ENCODE measurements at regions not wholly inside any gene's neighbourhood (a gene's known extent, or its start where the extent isn't known, plus 50 kb on each side); places are given as distances from the start of the nearest gene placed in this dataset.

DNA sequence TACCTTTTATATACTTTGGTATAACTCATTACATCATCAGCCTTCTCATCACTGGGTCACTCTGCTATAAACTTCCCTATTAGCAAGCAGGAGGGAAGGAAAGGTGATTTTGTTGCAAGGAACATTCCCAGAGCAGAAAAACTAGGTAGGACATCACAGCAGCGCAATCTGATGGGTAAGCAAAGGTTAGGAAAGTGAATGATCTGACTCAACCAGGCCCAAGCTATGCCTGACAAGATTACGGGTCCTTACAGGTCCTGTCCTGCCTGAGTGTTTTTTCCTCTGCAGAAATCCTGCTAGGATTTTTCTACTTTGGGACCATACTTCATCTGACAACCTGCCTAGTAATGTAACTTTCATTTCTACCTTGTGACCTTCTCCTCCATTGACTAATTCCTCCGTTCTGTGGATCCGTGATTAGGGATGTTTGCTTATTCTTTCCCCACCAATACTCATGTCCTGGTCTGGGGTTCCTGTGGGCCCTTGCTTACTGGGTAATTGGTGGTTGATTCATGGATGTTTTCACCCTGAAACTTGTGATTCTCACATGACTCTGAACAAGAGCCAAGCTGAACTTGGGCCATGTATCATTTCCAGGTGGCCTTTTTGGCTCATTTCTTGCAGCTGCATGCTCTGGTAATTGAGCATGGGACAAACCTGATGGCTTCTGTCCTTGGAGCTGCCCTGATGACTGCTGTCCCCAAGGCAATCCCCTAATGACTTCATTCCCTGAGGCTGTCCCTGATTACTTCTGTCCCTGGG, 111.9 kb upstream of the KIT start:
- peak overlapping the region; percentile 1; the same call in 1 of the 2 replicates for H3K4ac ChIP-seq (ENCODE audit: low read depth, low read length)
- WGBS, 2 experiments (ENCODE audit: extremely low coverage in 2 of 2, insufficient read length in 1 of 2) = 80% methylated on average over 1 of the region's 4 CpGs; no CpG with 5 or more reads in 1 of the 2 experiments
- H3K9me3 ChIP-seq (ENCODE audit: control insufficient read depth, insufficient read depth, low read length) = no peaks in the 10 kb centered on the region
- no peak overlapping the region for H3K27ac ChIP-seq (ENCODE audit: insufficient read depth, low read length)
- peak; percentile 26 for DNase-seq
- intact Hi-C loops (cut with micrococcal nuclease) = no loop called here
- H3K27me3 ChIP-seq (ENCODE audit: control insufficient read depth, insufficient read depth, low read length) = no peaks in the 10 kb centered on the region
- no peaks in the 10 kb centered on the region for H3K79me1 ChIP-seq (ENCODE audit: low read depth in 1 of 2, low read length in 2 of 2)
- H3K36me3 ChIP-seq (ENCODE audit: control insufficient read depth, insufficient read depth, low read length) = no peaks in the 10 kb centered on the region
- no peak overlapping the region for H3K4me3 ChIP-seq (ENCODE audit: insufficient read depth, low read depth, low read length)
- H3K9ac ChIP-seq (ENCODE audit: low read depth, low read length) = no peak overlapping the region
- no peak overlapping the region for H3K18ac ChIP-seq (ENCODE audit: low read depth, low read length)
- no peak for ATAC-seq (ENCODE audit: low read depth)
- BruUV-seq (replicated peaks) = no TSS peak
- no peak overlapping the region for H4K5ac ChIP-seq (ENCODE audit: low read depth, low read length)
- in situ Hi-C loops (cut with MboI; ENCODE audit: low sequenced_read_pairs) = no loop called here
- H3K4me1 ChIP-seq (ENCODE audit: control insufficient read depth, insufficient read depth, low read length) = peaks cover 17% of the 10 kb centered on the region
- no peak overlapping the region for H2AFZ ChIP-seq (replicated peaks; ENCODE audit: low read length, poor library complexity)
- H4K20me1 ChIP-seq (ENCODE audit: insufficient read depth, low read length) = no peaks in the 10 kb centered on the region
- H4K91ac ChIP-seq (ENCODE audit: insufficient read depth, low read depth, low read length) = no peak overlapping the region
- H4K8ac ChIP-seq (ENCODE audit: low read depth in 2 of 2, low read length in 2 of 2) = peak overlapping the region in 1 of 2 experiments; percentile 13; a peak in 1 of 4 replicates
- peaks cover 3% of the 10 kb centered on the region for H3K9me1 ChIP-seq (ENCODE audit: insufficient read depth, low read length)
- peak overlapping the region; percentile 55; the same call in 1 of the 2 replicates for H2BK20ac ChIP-seq (ENCODE audit: low read depth, low read length)
- no peak overlapping the region for H3K56ac ChIP-seq (ENCODE audit: extremely low read depth, insufficient read depth, low read length)
- CTCF ChIA-PET = no interaction called here
- peak overlapping the region; percentile 25; the same call in 1 of the 2 replicates for H2AK5ac ChIP-seq (ENCODE audit: low read depth, low read length)
- no peak overlapping the region for H2AK9ac ChIP-seq (replicated peaks; ENCODE audit: low read depth, low read length, poor library complexity)
- no peak overlapping the region for H3K23ac ChIP-seq (ENCODE audit: low read depth, low read length)
- no peak overlapping the region for H2BK5ac ChIP-seq (ENCODE audit: low read depth, low read length, poor library complexity, severe bottlenecking)
- H3K4me2 ChIP-seq (ENCODE audit: low read depth, low read length) = no peak overlapping the region
- no peak overlapping the region for H3K14ac ChIP-seq (replicated peaks; ENCODE audit: low read depth, low read length)
- dilution Hi-C loops (cut with HindIII; ENCODE audit: low sequenced_read_pairs, unreplicated experiment) = no loop called here
- peak overlapping the region; percentile 25; the same call in 1 of the 2 replicates for H2BK120ac ChIP-seq (ENCODE audit: low read depth, low read length)
- POLR2A ChIA-PET (ENCODE audit: unreplicated experiment) = no interaction called here
- peak overlapping the region; percentile 48; the same call in 2 of the 3 replicates for H2BK15ac ChIP-seq (ENCODE audit: low read depth, low read length)
- TF ChIP-seq SMC3 (IDR thresholded peaks at IDR 0.05; ENCODE audit: low read depth, low read length) (no peak), CEBPB (IDR thresholded peaks at IDR 0.05; ENCODE audit: low read depth, low read length) (no peak), POLR2A (IDR thresholded peaks at IDR 0.05; ENCODE audit: low read depth, low read length) (no peak), USF2 (IDR thresholded peaks at IDR 0.05; ENCODE audit: low read depth, low read length) (no peak), MAFK (IDR thresholded peaks at IDR 0.05; ENCODE audit: low read depth, low read length) (no peak), CHD1 (IDR thresholded peaks at IDR 0.05; ENCODE audit: low read depth, low read length) (no peak), RFX5 (IDR thresholded peaks at IDR 0.05; ENCODE audit: low read depth, low read length) (no peak), ELK1 (IDR thresholded peaks at IDR 0.05; ENCODE audit: borderline replicate concordance, low read depth, low read length) (no peak), FOS (IDR thresholded peaks at IDR 0.05; ENCODE audit: low read depth, low read length) (no peak), CTCF (conservative IDR thresholded peaks at IDR 0.05; ENCODE audit: low read depth, low read length) (no peak), BHLHE40 (IDR thresholded peaks at IDR 0.05; ENCODE audit: low read depth, low read length) (no peak), MXI1 (IDR thresholded peaks at IDR 0.05; ENCODE audit: borderline replicate concordance, low read depth, low read length) (no peak), NFE2L2 (IDR thresholded peaks at IDR 0.05; ENCODE audit: low read depth, low read length) (no peak), RAD21 (IDR thresholded peaks at IDR 0.05; ENCODE audit: low read length) (no peak), RCOR1 (IDR thresholded peaks at IDR 0.05; ENCODE audit: insufficient replicate concordance, low read length) (no peak)

Measured in IMR-90 (cell line).